KOPT-K1 (cell line): ENCODE measurements at regions not wholly inside any gene's neighbourhood (a gene's known extent, or its start where the extent isn't known, plus 50 kb on each side); places are given as distances from the start of the nearest gene placed in this dataset.

Experiments used
- H3K27ac ChIP-seq: fragments of 200-600 bp; sonication (generic); 2 replicates; pipeline ENCODE4 v1.5.1; 2016; ENCODE audit warnings: antibody characterized with exemption, mild to moderate bottlenecking, low read depth, low read length; ENCODE audit not compliant: poor library complexity, severe bottlenecking
- H3K36me3 ChIP-seq: fragments of 200-600 bp; sonication (generic); 2 replicates; pipeline ENCODE4 v1.5.1; 2017; ENCODE audit warnings: antibody characterized with exemption, mild to moderate bottlenecking, low read length, moderate library complexity; ENCODE audit not compliant: insufficient read depth
- H3K9me3 ChIP-seq: fragments of 200-600 bp; sonication (generic); 2 replicates; pipeline ENCODE4 v1.5.1; 2017; ENCODE audit warnings: antibody characterized with exemption, low read length, mild to moderate bottlenecking; ENCODE audit not compliant: insufficient read depth, poor library complexity, severe bottlenecking

GRCh38 chr4:81826335-81826734 is 354.6 kb upstream of the RASGEF1B start:
- Histone ChIP-seq H3K9me3 (no peaks in the 10 kb centered on the region), H3K36me3 (no peaks in the 10 kb centered on the region), H3K27ac (no peak overlapping the region)

- Histone ChIP-seq H3K9me3 (no peaks in the 10 kb centered on the region), H3K36me3 (no peaks in the 10 kb centered on the region), H3K27ac (no peak overlapping the region)
Observed at GRCh38 chr4:81818385-81818920, 346.7 kb upstream of the RASGEF1B start.

GRCh38 chr4:81816031-81816761 is 344.5 kb upstream of the RASGEF1B start:
- Histone ChIP-seq H3K9me3 (no peaks in the 10 kb centered on the region), H3K36me3 (no peaks in the 10 kb centered on the region), H3K27ac (no peak overlapping the region)

GRCh38 chr4:81814987-81815541 is 343.4 kb upstream of the RASGEF1B start:
- no peak overlapping the region for H3K27ac ChIP-seq
- H3K9me3 ChIP-seq: no peaks in the 10 kb centered on the region
- H3K36me3 ChIP-seq: no peaks in the 10 kb centered on the region

- Histone ChIP-seq H3K27ac (no peak overlapping the region), H3K9me3 (no peaks in the 10 kb centered on the region), H3K36me3 (no peaks in the 10 kb centered on the region)
Observed at GRCh38 chr4:81811562-81812293, 340.0 kb upstream of the RASGEF1B start.

- Histone ChIP-seq H3K36me3 (no peaks in the 10 kb centered on the region), H3K9me3 (no peaks in the 10 kb centered on the region), H3K27ac (no peak overlapping the region)
Observed at GRCh38 chr4:81808011-81808672, 336.4 kb upstream of the RASGEF1B start.

GRCh38 chr4:81807386-81807785 is 335.7 kb upstream of the RASGEF1B start:
- Histone ChIP-seq H3K27ac (no peak overlapping the region), H3K9me3 (no peaks in the 10 kb centered on the region)

GRCh38 chr4:81806485-81806884 is 334.8 kb upstream of the RASGEF1B start:
- no peak overlapping the region for H3K27ac ChIP-seq
- no peaks in the 10 kb centered on the region for H3K9me3 ChIP-seq
- H3K36me3 ChIP-seq: no peaks in the 10 kb centered on the region

More at GRCh38 chr4:81807386-81807785, 335.7 kb upstream of the RASGEF1B start:
- no peaks in the 10 kb centered on the region for H3K36me3 ChIP-seq

GRCh38 chr4:81804849-81805248 is 333.1 kb upstream of the RASGEF1B start:
- Histone ChIP-seq H3K9me3 (no peaks in the 10 kb centered on the region), H3K36me3 (no peaks in the 10 kb centered on the region), H3K27ac (no peak overlapping the region)

- no peaks in the 10 kb centered on the region for H3K36me3 ChIP-seq
- H3K9me3 ChIP-seq: no peaks in the 10 kb centered on the region
- H3K27ac ChIP-seq: no peak overlapping the region
Observed at GRCh38 chr4:81802285-81802846, 330.7 kb upstream of the RASGEF1B start.

GRCh38 chr4:81799371-81799770 is 327.7 kb upstream of the RASGEF1B start:
- Histone ChIP-seq H3K36me3 (no peaks in the 10 kb centered on the region), H3K9me3 (no peaks in the 10 kb centered on the region), H3K27ac (no peak overlapping the region)

GRCh38 chr4:81796790-81797528 is 325.3 kb upstream of the RASGEF1B start:
- H3K27ac ChIP-seq: no peak overlapping the region
- H3K36me3 ChIP-seq: no peaks in the 10 kb centered on the region
- H3K9me3 ChIP-seq: no peaks in the 10 kb centered on the region

- Histone ChIP-seq H3K36me3 (no peaks in the 10 kb centered on the region), H3K9me3 (no peaks in the 10 kb centered on the region), H3K27ac (no peak overlapping the region)
Observed at GRCh38 chr4:81792521-81792920, 320.8 kb upstream of the RASGEF1B start.

- Histone ChIP-seq H3K27ac (no peak overlapping the region), H3K36me3 (no peaks in the 10 kb centered on the region), H3K9me3 (no peaks in the 10 kb centered on the region)
Observed at GRCh38 chr4:81790477-81790876, 318.8 kb upstream of the RASGEF1B start.
